NCI-H1694 treated with DMSO at 0.1 percent for 48 hours (cell line): ENCODE measurements at regions not wholly inside any gene's neighbourhood (a gene's known extent, or its start where the extent isn't known, plus 50 kb on each side); places are given as distances from the start of the nearest gene placed in this dataset.

ENCODE experiments used
- DNase-seq: peaks from one replicate; lab custom pipeline; 2025; lab: John Stamatoyannopoulos, UW

- DNase-seq = no peak
Observed at GRCh38 chr16:7093511-7093910, 239.1 kb upstream of the RBFOX1 start.

- DNase-seq = no peak
Observed at GRCh38 chr16:7090628-7091115, 242.0 kb upstream of the RBFOX1 start.

- no peak for DNase-seq
Observed at GRCh38 chr16:7089751-7090150, 242.9 kb upstream of the RBFOX1 start.

GRCh38 chr16:7088711-7089110, 243.9 kb upstream of the RBFOX1 start:
- DNase-seq = no peak

GRCh38 chr16:7086822-7087616, 245.6 kb upstream of the RBFOX1 start:
- peak; percentile 57 for DNase-seq

- no peak for DNase-seq
Observed at GRCh38 chr16:7085776-7086175, 246.9 kb upstream of the RBFOX1 start.

GRCh38 chr16:7083096-7083495, 249.5 kb upstream of the RBFOX1 start:
- no peak for DNase-seq

GRCh38 chr16:7077636-7078035, 255.0 kb upstream of the RBFOX1 start:
- DNase-seq = no peak

- no peak for DNase-seq
Observed at GRCh38 chr16:7074715-7075114, 257.9 kb upstream of the RBFOX1 start.

- no peak for DNase-seq
Observed at GRCh38 chr16:7057458-7057857, 275.2 kb upstream of the RBFOX1 start.

- DNase-seq = no peak
Observed at GRCh38 chr16:7055443-7055842, 277.2 kb upstream of the RBFOX1 start.

- DNase-seq = no peak
Observed at GRCh38 chr16:7051591-7052349, 280.9 kb upstream of the RBFOX1 start.

- no peak for DNase-seq
Observed at GRCh38 chr16:7044331-7044730, 288.3 kb upstream of the RBFOX1 start.

- no peak for DNase-seq
Observed at GRCh38 chr16:7038475-7038874, 294.2 kb upstream of the RBFOX1 start.

- no peak for DNase-seq
Observed at GRCh38 chr16:7037495-7037894, 295.1 kb upstream of the RBFOX1 start.

- no peak for DNase-seq
Observed at GRCh38 chr16:7031031-7031430, 301.6 kb upstream of the RBFOX1 start.

- DNase-seq = no peak
Observed at GRCh38 chr16:7027401-7027800, 305.2 kb upstream of the RBFOX1 start.

- DNase-seq = no peak
Observed at GRCh38 chr16:7026639-7027038, 306.0 kb upstream of the RBFOX1 start.

- DNase-seq = peak; percentile 59
Observed at GRCh38 chr16:7025616-7026190, 306.9 kb upstream of the RBFOX1 start.

GRCh38 chr16:7021653-7022275, 310.9 kb upstream of the RBFOX1 start:
- DNase-seq = no peak

GRCh38 chr16:7017006-7017662, 315.5 kb upstream of the RBFOX1 start:
- peak; percentile 63 for DNase-seq

GRCh38 chr16:7014756-7015155, 317.9 kb upstream of the RBFOX1 start:
- no peak for DNase-seq
